ENCODE measurements at regions not wholly inside any gene's neighbourhood (a gene's known extent, or its start where the extent isn't known, plus 50 kb on each side); places are given as distances from the start of the nearest gene placed in this dataset.

DNA sequence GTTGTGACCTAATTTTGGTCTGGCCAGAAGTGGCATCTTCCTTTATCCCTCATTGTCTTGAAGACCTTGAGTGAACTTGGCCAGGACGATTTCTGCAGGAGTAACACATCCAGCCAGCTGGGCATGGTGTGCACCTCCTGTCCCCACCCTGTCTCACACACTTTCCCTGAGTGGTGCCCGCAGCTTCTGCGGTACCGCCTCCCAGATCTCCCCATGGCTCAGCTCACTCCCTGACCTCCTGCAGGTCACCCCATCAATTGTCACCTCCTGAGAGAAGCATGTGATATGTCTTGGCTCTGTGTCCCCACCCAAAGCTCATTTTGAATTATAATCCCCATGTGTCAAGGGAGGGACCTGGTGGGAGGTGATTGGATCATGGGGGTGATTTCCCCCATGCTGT lies 50.2 kb upstream of the TP53I11 start:
- TF ChIP-seq, protein P1, sequence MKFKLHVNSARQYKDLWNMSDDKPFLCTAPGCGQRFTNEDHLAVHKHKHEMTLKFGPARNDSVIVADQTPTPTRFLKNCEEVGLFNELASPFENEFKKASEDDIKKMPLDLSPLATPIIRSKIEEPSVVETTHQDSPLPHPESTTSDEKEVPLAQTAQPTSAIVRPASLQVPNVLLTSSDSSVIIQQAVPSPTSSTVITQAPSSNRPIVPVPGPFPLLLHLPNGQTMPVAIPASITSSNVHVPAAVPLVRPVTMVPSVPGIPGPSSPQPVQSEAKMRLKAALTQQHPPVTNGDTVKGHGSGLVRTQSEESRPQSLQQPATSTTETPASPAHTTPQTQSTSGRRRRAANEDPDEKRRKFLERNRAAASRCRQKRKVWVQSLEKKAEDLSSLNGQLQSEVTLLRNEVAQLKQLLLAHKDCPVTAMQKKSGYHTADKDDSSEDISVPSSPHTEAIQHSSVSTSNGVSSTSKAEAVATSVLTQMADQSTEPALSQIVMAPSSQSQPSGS (CRISPR knock-in tag; IDR thresholded peaks at IDR 0.05) = no peak
- TF ChIP-seq, protein P2, sequence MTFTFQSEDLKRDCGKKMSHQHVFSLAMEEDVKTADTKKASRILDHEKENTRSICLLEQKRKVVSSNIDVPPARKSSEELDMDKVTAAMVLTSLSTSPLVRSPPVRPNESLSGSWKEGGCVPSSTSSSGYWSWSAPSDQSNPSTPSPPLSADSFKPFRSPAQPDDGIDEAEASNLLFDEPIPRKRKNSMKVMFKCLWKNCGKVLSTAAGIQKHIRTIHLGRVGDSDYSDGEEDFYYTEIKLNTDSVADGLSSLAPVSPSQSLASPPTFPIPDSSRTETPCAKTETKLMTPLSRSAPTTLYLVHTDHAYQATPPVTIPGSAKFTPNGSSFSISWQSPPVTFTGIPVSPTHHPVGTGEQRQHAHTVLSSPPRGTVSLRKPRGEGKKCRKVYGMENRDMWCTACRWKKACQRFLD (CRISPR knock-in tag; IDR thresholded peaks at IDR 0.05; ENCODE audit: borderline replicate concordance) = no peak
- TF ChIP-seq GZF1 (CRISPR knock-in tag; IDR thresholded peaks at IDR 0.05) = no peak
- no peak for TF ChIP-seq FOXO1 (CRISPR knock-in tag; IDR thresholded peaks at IDR 0.05)
- TF ChIP-seq ETV6 (CRISPR knock-in tag; conservative IDR thresholded peaks at IDR 0.05) = no peak
- TF ChIP-seq RBAK (CRISPR knock-in tag; IDR thresholded peaks at IDR 0.05) = no peak
